ENCODE measurements at regions not wholly inside any gene's neighbourhood (a gene's known extent, or its start where the extent isn't known, plus 50 kb on each side); places are given as distances from the start of the nearest gene placed in this dataset.
"Not testable (repeated sequence)": the region's sequence is repeated elsewhere in the genome, so short reads cannot be mapped to it uniquely, and the experiment has no call there.

GRCh38 chr6:19247181-19247580 is 590.0 kb upstream of the ID4 start:
- DNase-seq (ENCODE audit: low spot score): not testable (repeated sequence)

- DNase-seq (ENCODE audit: low spot score): not testable (repeated sequence)
Measured at GRCh38 chr6:19256123-19256522, 581.0 kb upstream of the ID4 start.

DNA sequence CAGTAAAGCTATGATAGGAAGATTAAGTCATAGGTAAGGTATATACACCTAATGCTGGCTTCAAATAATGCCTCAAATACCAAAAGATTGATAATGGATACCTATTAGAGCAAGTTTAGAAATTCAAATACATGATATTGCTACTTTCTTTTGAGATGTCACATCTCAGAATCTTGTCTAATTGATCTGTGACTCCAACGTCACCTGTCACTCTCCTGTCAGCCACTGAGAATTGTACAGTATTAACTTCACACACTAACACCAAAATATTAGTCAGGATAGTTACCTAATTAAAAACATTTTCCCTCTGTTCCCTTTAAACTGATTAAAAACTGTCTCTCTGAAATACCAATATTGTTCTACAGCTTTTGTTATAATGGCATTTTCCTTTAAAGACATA is 575.5 kb upstream of the ID4 start:
- no peak for DNase-seq (ENCODE audit: low spot score)

GRCh38 chr6:19268117-19268516 is 569.1 kb upstream of the ID4 start:
- no peak for DNase-seq (ENCODE audit: low spot score)

- no peak for DNase-seq (ENCODE audit: low spot score)
Measured at GRCh38 chr6:19268718-19269117, 568.5 kb upstream of the ID4 start.

DNA sequence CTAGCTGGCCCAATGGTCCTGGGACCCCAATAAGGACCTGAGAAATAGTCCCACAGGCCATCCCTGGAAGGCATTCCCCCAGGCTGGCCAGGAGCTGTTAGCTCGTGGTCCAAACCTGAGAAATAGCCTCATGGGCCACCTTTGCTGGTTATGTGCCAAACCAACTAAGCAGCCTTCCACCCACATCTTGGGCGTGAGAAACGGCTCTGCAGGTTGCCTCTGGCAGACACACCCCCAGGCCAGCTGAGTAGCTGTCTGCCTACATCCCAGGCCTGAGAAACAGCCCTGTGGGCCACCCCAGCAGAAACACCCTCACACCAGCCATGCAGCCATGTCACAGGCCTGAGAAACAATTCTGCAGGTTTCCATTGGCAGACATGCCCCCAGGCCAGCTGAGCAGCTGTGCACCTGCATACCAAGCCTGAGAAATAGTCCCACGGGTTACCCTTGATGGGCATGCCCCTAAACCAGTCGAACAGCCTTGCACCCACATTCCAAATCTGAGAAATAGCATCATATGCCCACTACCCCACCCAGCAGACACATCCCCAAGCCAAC is 567.8 kb upstream of the ID4 start:
- DNase-seq (ENCODE audit: low spot score): no peak

DNA sequence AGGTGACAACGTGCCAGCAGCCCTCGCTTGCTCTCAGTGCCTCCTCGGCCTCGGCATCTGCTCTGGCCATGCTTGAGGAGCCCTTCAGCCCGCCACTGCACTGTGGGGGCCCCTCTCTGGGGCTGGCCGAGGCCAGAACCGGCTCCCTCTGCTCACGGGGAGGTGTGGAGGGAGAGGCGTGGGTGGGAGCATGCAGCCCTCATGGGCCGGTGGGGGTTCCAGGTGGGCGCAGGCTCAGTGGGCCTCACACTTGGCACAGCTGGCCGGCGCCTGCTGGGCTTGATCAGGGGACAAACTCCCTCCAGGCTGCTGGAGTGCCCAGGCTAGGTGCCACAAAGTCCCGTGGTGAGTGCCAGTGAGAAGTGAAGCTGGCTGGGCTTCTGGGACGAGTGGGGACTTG is 566.6 kb upstream of the ID4 start:
- no peak for DNase-seq (ENCODE audit: low spot score)

DNA sequence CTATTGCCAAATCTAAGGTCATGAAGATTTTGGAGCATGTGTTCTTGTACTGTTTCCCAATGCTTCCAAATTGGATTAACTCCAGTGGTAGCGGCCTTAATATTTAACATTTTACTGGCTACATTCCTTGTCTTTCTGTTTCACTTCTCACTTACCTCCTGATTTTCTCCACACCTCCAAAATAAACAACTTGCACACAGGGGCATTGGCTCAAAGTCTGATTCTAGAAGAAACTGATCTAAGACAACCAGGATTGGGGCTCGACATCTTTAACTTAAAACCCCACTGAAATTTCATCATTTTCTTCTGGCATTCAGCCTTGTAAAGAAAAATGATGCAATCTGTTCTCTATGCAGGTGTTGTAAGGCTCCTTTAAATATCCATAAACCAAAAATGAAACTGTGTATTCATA is 557.9 kb upstream of the ID4 start:
- no peak for DNase-seq (ENCODE audit: low spot score)

- DNase-seq (ENCODE audit: low spot score): no peak
Measured at GRCh38 chr6:19287928-19288327, 549.2 kb upstream of the ID4 start.

- DNase-seq (ENCODE audit: low spot score): no peak
Measured at GRCh38 chr6:19289457-19289856, 547.7 kb upstream of the ID4 start.

DNA sequence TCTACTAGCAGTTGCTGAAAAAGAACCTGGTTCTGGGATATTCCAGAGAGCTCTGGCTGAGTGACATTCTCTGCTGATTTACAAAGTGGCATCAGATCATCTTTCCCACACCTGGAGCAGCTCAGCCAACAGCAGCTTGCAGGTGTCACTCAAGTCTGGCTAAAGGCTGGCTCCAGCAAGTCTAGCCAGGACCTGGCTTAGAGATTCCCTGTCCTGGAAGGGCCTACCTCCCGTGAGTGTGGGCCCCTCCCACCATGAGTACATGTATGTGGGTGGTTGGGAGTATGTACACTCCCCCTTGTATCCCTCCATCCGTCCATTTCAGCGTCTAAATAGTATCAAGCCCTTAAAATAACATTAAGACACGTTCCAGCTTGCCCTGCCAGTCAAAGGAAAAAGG is 539.3 kb upstream of the ID4 start:
- no peak for DNase-seq (ENCODE audit: low spot score)

DNA sequence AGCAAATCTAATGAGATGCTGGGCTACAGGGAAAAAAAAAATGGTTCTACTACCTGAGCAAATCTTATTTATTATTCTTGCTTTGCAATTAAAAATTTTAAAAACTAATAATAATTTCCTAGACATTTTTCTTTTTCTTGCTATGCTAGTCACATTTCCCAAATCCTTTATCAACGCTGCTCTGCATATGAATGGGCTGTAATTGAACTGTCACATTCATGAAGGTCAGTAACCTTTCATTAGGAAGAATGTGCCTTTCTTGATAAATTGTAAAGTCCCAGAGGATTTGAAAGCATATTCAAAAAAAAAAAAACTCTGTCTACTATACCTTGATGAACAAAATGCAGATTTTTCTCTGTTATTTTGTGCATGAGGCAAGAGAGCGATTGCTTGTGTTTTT is 538.7 kb upstream of the ID4 start:
- DNase-seq (ENCODE audit: low spot score): no peak

DNA sequence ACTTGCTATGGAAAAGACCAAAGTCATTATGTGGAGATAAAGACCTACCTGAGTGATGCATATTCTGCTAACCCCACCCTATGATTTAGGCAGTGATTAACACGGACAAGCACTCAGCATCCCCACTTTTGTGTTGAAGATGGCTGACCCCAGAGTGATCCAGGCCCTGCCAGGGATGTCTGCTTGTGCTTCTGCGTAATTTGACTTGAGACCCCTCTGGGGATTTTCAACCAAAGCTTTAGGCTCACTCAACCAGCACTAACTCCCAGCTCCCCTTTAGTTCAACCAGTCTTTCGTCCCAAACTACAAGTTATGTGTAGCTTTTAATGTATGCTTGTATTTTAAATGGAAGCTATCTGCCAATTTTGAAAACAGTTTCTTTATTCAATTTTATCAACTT is 538.0 kb upstream of the ID4 start:
- DNase-seq (ENCODE audit: low spot score): no peak

DNA sequence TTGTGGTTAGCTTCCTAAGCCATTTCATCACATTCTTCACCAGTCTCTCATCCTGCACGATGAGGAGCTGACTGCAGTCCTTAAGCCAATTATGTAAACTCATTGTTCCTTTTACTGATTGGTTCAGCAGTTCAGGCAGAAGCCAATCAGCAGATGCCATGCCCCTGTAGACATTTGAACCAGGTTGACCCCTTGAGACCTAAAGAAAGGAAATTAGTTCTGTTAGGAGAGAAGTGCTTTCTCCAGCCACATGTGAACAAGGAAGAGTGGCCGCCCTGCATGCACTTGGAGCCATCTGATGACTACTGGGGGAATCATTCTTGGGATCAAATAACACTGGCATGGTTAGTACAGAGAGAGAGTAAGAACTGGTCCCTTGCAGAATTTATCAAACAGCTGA is 535.2 kb upstream of the ID4 start:
- no peak for DNase-seq (ENCODE audit: low spot score)

- DNase-seq (ENCODE audit: low spot score): peak; percentile 77
Measured at GRCh38 chr6:19303383-19303782, 533.8 kb upstream of the ID4 start.

- no peak for DNase-seq (ENCODE audit: low spot score)
Measured at GRCh38 chr6:19309661-19310060, 527.5 kb upstream of the ID4 start.

DNA sequence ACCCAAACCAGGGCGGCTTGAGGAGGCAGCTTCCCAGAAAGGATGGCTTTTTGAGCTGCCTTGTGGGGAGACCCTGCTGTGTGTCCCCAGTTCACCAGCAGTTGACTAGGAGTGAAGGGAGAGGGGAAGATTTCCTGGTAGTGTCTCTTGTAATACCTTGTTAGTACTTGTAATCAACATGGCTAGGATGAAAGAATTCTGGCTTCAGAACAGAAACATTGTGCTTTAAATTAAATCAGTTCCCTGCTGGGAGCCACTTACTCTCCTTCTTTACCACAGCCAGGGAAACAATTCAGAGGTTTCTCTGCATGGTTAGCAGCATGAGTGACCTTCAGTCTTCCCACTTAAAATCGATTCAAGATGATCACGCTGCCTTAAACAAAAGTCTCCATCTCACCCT is 525.4 kb upstream of the ID4 start:
- no peak for DNase-seq (ENCODE audit: low spot score)

DNA sequence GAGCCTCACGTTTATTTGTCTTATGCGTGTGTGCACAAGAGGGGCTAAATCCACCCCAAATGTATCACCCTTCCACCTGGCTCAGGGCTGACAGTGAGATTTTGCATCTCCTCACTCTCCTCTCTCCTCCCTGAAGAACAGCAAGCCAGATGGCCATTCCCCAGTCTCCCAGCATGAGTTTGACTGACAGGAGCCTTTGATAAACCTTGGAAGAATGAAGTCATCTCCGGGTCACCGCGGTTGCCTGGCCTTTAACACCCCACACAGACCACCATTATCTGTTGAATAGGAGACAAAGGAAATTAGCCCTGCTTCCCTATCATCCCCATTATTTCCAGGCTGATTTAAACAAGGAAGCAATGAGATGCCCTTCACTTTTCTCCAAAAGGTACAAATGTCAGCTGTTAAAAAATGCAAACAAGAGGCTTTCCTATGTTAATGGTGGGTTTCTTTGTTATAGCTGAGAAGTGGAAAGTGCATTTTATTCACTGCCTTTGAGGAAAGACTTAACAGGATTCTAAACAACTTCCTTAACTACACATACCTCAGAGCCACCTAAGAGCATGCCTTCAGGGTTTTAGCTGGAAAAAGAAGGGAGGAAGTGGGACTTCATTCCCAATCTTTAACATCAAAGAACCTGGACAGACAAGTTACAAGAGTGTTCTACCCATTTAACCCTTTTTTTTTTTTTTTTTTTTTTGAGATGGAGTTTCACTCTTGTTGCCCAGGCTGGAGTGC is 524.8 kb upstream of the ID4 start:
- no peak for DNase-seq (ENCODE audit: low spot score)

- no peak for DNase-seq (ENCODE audit: low spot score)
Measured at GRCh38 chr6:19317431-19317986, 519.7 kb upstream of the ID4 start.

DNA sequence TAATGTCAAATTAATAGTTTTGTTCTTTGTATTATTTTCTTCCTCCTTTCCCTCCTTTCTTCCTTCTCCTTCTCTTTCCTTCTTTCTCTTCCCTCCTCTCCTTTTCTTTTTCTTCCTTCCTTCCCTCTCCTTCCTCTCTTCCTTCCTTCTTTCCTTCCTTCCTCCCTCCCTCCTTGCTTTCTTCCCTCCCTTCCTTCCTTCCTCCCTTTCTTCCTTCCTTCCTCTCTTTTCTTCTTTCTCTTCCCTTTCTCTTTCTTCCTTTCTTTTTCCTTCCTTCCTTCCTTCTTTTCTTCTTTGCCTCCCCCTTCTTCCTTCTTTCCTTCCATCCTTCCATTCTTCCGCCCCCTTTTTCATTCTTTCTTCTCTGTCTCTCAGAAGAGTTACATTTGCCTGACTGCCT is 518.2 kb upstream of the ID4 start:
- DNase-seq (ENCODE audit: low spot score): no peak

- DNase-seq (ENCODE audit: low spot score): no peak
Measured at GRCh38 chr6:19320111-19320581, 517.0 kb upstream of the ID4 start.

- no peak for DNase-seq (ENCODE audit: low spot score)
Measured at GRCh38 chr6:19322691-19323485, 514.3 kb upstream of the ID4 start.

GRCh38 chr6:19324376-19324775 is 512.8 kb upstream of the ID4 start:
- DNase-seq (ENCODE audit: low spot score): no peak
